Liver (tissue), 8 donors: ENCODE measurements at regions not wholly inside any gene's neighbourhood (a gene's known extent, or its start where the extent isn't known, plus 50 kb on each side); places are given as distances from the start of the nearest gene placed in this dataset.

Experiments used
- DNase-seq: peaks from one replicate; pipeline ENCODE4 v3.0.0-alpha.2; 2017; ENCODE audit warnings: low spot score
- H3K27ac ChIP-seq, 2 donors: one replicate each; pipeline ENCODE4 v1.7.0; 2013; ENCODE audit warnings: inconsistent platforms in 2 of 2, low read length in 2 of 2, control low read depth in 1 of 2, low read depth in 1 of 2, mild to moderate bottlenecking in 1 of 2
- H3K27me3 ChIP-seq, 4 donors: one replicate each; pipeline versions ENCODE4 v1.6.1 to v1.7.0; 2013; ENCODE audit warnings: low read length in 3 of 4, inconsistent platforms in 1 of 4, mild to moderate bottlenecking in 1 of 4, moderate library complexity in 1 of 4; ENCODE audit not compliant: control insufficient read depth in 4 of 4, insufficient read depth in 4 of 4
- H3K36me3 ChIP-seq, 4 donors: one replicate each; pipeline versions ENCODE4 v1.6.1 to v1.7.0; 2013; ENCODE audit warnings: low read length in 3 of 4, mild to moderate bottlenecking in 3 of 4, low read depth in 1 of 4, moderate library complexity in 1 of 4; ENCODE audit not compliant: control insufficient read depth in 4 of 4, insufficient read depth in 3 of 4
- H3K4me1 ChIP-seq, 4 donors: one replicate each; pipeline versions ENCODE4 v1.6.1 to v1.7.0; 2013; ENCODE audit warnings: low read length in 3 of 4, mild to moderate bottlenecking in 3 of 4, moderate library complexity in 1 of 4; ENCODE audit not compliant: control insufficient read depth in 4 of 4, insufficient read depth in 4 of 4
- H3K4me3 ChIP-seq, 3 donors: one replicate each; pipeline versions ENCODE4 v1.6.1 to v1.7.0; 2013; ENCODE audit warnings: low read length in 3 of 3, control low read depth in 1 of 3, low read depth in 1 of 3, mild to moderate bottlenecking in 1 of 3
- H3K9ac ChIP-seq, 2 donors: one replicate each; pipeline ENCODE4 v1.7.0; 2013; ENCODE audit warnings: low read length in 2 of 2, mild to moderate bottlenecking in 2 of 2, moderate library complexity in 2 of 2, control low read depth in 1 of 2, low read depth in 1 of 2
- H3K9me3 ChIP-seq, 4 donors: one replicate each; pipeline versions ENCODE4 v1.6.1 to v1.7.0; 2013; ENCODE audit warnings: low read length in 3 of 4; ENCODE audit not compliant: control insufficient read depth in 4 of 4
- ATF3 ChIP-seq: IDR thresholded peaks from 2 replicates; pipeline ENCODE4 v1.6.1; 2016; ENCODE audit warnings: antibody characterized with exemption
- CTCF ChIP-seq: fragments of 150-350 bp; IDR thresholded peaks from 2 replicates; pipeline ENCODE4 v1.5.1; 2017; ENCODE audit warnings: improper control_type of control experiment, low read depth, low read length; ENCODE audit not compliant: missing input control
- EGR1 ChIP-seq, 2 donors: IDR thresholded peaks; 2 replicates each; pipeline ENCODE4 v1.6.1; 2016 to 2018; ENCODE audit warnings: antibody characterized with exemption in 2 of 2, low read depth in 2 of 2
- FOXA1 ChIP-seq: IDR thresholded peaks from 2 replicates; pipeline ENCODE4 v1.6.1; 2016; ENCODE audit warnings: antibody characterized with exemption
- FOXA2 ChIP-seq: IDR thresholded peaks from 2 replicates; pipeline ENCODE4 v1.6.1; 2016; ENCODE audit warnings: antibody characterized with exemption
- GABPA ChIP-seq, 2 donors: IDR thresholded peaks in 1 of 2; conservative IDR thresholded peaks in 1 of 2; 2 replicates each; pipeline ENCODE4 v1.6.1; 2016; ENCODE audit warnings: antibody characterized with exemption in 2 of 2, mild to moderate bottlenecking in 1 of 2, moderate library complexity in 1 of 2
- HNF4A ChIP-seq, 2 donors: conservative IDR thresholded peaks; 2 replicates each; pipeline ENCODE4 v1.6.1; 2016; ENCODE audit warnings: antibody characterized with exemption in 2 of 2, mild to moderate bottlenecking in 2 of 2
- HNF4G ChIP-seq: IDR thresholded peaks from 2 replicates; pipeline ENCODE4 v1.6.1; 2016; ENCODE audit warnings: antibody characterized with exemption
- JUND ChIP-seq, 2 donors: IDR thresholded peaks; 2 replicates each; pipeline ENCODE4 v1.6.1; 2016; ENCODE audit warnings: antibody characterized with exemption in 2 of 2
- MAX ChIP-seq: IDR thresholded peaks from 2 replicates; pipeline ENCODE4 v1.6.1; 2016; ENCODE audit warnings: antibody characterized with exemption
- NR2F2 ChIP-seq: IDR thresholded peaks from 2 replicates; pipeline ENCODE4 v1.6.1; 2016; ENCODE audit warnings: antibody characterized with exemption
- RAD21 ChIP-seq, 2 donors: IDR thresholded peaks; 2 replicates each; pipeline ENCODE4 v1.6.1; 2016; ENCODE audit warnings: antibody characterized with exemption in 2 of 2, mild to moderate bottlenecking in 2 of 2
- REST ChIP-seq: IDR thresholded peaks from 2 replicates; pipeline ENCODE4 v1.6.1; 2016; ENCODE audit warnings: antibody characterized with exemption, mild to moderate bottlenecking
- RXRA ChIP-seq, 2 donors: IDR thresholded peaks; 2 replicates each; pipeline ENCODE4 v1.6.1; 2017 to 2018; ENCODE audit warnings: antibody characterized with exemption in 2 of 2, mild to moderate bottlenecking in 1 of 2
- SP1 ChIP-seq: IDR thresholded peaks from 2 replicates; pipeline ENCODE4 v1.6.1; 2018; ENCODE audit warnings: antibody characterized with exemption, mild to moderate bottlenecking
- TAF1 ChIP-seq: conservative IDR thresholded peaks from 2 replicates; pipeline ENCODE4 v1.6.1; 2016; ENCODE audit warnings: antibody characterized with exemption, mild to moderate bottlenecking
- YY1 ChIP-seq: IDR thresholded peaks from 2 replicates; pipeline ENCODE4 v1.6.1; 2016; ENCODE audit warnings: antibody characterized with exemption, mild to moderate bottlenecking
- ZBTB33 ChIP-seq: IDR thresholded peaks from 2 replicates; pipeline ENCODE4 v1.6.1; 2016; ENCODE audit warnings: antibody characterized with exemption
- WGBS: extraction: QIAGEN DNeasy Blood & Tissue Kit; methylation state at CpG from one replicate; pipeline ENCODE4 v1.1.7; 2013; 5-methylcytosine and 5-hydroxymethylcytosine counted together
- donor health status: healthy.
- donor health status: healthy.
- donor health status: healthy.
- donor health status: healthy.
- donor health status: healthy.

- DNase-seq: no peak
- TF ChIP-seq YY1: no peak
- TF ChIP-seq GABPA (IDR thresholded peaks at IDR 0.05 in 1 of 2, conservative IDR thresholded peaks at IDR 0.05 in 1 of 2): no peak
- TF ChIP-seq ZBTB33: no peak
- no peak for TF ChIP-seq JUND (IDR thresholded peaks at IDR 0.05)
- no peak for TF ChIP-seq NR2F2
- TF ChIP-seq MAX: no peak
- TF ChIP-seq FOXA1: no peak
- TF ChIP-seq RAD21 (IDR thresholded peaks at IDR 0.05): no peak
- TF ChIP-seq HNF4A (conservative IDR thresholded peaks at IDR 0.05): no peak
- no peak for TF ChIP-seq ATF3
- TF ChIP-seq TAF1: no peak
- no peak for TF ChIP-seq EGR1 (IDR thresholded peaks at IDR 0.05; ENCODE audit: low read depth in 2 of 2)
- TF ChIP-seq CTCF: no peak
- TF ChIP-seq HNF4G: no peak
- TF ChIP-seq SP1: no peak
- no peak for TF ChIP-seq FOXA2
- TF ChIP-seq REST: no peak
- no peak for TF ChIP-seq RXRA (IDR thresholded peaks at IDR 0.05)
- Histone ChIP-seq H3K9ac (no peak overlapping the region), H3K9me3 (peaks cover 0 to 1% (median under 1%) of the 10 kb centered on the region in 4 donors), H3K36me3 (no peaks in the 10 kb centered on the region), H3K4me1 (no peaks in the 10 kb centered on the region), H3K4me3 (no peak overlapping the region), H3K27me3 (no peaks in the 10 kb centered on the region), H3K27ac (no peak overlapping the region)
- WGBS: 81% methylated on average over 22 of the region's 22 CpGs
These were observed 75.0 kb upstream of the FCN1 start for GRCh38 chr9:134992755-134993124.

- H3K9ac ChIP-seq: no peak overlapping the region
- no peak for DNase-seq
- no peaks in the 10 kb centered on the region for H3K27me3 ChIP-seq
- TF ChIP-seq HNF4G: no peak
- no peak for TF ChIP-seq NR2F2
- no peak for TF ChIP-seq RAD21 (IDR thresholded peaks at IDR 0.05)
- no peak for TF ChIP-seq REST
- no peak for TF ChIP-seq FOXA2
- H3K36me3 ChIP-seq: no peaks in the 10 kb centered on the region
- 87% methylated on average over 17 of the region's 17 CpGs for WGBS
- peaks cover 0 to 5% (median 0%) of the 10 kb centered on the region in 4 donors for H3K9me3 ChIP-seq
- no peak overlapping the region for H3K4me3 ChIP-seq
- H3K27ac ChIP-seq: no peak overlapping the region
- H3K4me1 ChIP-seq: no peaks in the 10 kb centered on the region
These were observed 75.7 kb upstream of the FCN1 start for GRCh38 chr9:134993416-134993815.
